IPS-11a (cell line): ENCODE measurements at regions not wholly inside any gene's neighbourhood (a gene's known extent, or its start where the extent isn't known, plus 50 kb on each side); places are given as distances from the start of the nearest gene placed in this dataset.

Source experiments
- H3K4me3 ChIP-seq: one replicate; pipeline ENCODE4 v1.5.1; 2013; ENCODE audit warnings: low read depth, low read length, control low read depth

- H3K4me3 ChIP-seq: no peak overlapping the region
Measured at GRCh38 chr14:104521816-104522745, 57.5 kb upstream of the C14orf180 start.

- no peak overlapping the region for H3K4me3 ChIP-seq
Measured at GRCh38 chr14:104522926-104523545, 56.5 kb upstream of the C14orf180 start.

DNA sequence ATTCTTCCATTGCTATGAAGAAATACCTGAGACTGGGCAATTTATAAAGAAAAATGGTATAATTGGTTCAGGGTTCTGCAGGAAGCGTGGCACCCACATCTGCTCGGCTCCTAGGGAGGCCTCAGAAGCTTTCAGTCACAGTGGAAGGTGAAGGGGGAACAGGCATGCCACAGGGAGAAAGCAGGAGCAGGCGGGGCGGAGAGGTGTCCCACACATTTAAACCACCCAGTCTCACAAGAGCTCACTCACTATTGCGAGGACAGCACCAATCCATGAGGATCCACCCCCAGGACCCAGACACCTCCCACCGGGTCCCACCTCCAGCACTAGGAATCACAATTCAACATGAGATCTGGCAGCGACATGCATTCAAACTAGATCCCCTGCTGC, 56.0 kb upstream of the C14orf180 start:
- H3K4me3 ChIP-seq: no peak overlapping the region

DNA sequence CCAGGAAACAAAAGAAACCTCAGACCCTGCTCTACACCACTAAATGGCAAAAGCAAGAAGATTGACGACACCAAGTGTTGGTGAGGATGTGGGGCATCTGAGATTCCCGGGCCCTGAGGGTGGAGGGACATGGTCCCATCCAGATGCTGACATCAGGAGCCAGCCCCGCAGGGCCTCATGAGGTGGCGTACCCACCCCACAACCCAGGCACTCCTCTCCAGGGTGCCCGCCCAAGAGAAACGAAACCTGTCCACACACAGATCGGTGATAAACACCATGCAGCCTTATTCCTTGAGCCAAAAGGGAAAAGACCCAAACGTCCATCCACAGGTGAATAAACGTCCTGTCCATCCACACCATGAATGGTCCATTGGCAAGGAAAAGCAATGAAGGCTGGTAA, 54.8 kb upstream of the C14orf180 start:
- no peak overlapping the region for H3K4me3 ChIP-seq

GRCh38 chr14:104526723-104527645, 52.6 kb upstream of the C14orf180 start:
- no peak overlapping the region for H3K4me3 ChIP-seq

DNA sequence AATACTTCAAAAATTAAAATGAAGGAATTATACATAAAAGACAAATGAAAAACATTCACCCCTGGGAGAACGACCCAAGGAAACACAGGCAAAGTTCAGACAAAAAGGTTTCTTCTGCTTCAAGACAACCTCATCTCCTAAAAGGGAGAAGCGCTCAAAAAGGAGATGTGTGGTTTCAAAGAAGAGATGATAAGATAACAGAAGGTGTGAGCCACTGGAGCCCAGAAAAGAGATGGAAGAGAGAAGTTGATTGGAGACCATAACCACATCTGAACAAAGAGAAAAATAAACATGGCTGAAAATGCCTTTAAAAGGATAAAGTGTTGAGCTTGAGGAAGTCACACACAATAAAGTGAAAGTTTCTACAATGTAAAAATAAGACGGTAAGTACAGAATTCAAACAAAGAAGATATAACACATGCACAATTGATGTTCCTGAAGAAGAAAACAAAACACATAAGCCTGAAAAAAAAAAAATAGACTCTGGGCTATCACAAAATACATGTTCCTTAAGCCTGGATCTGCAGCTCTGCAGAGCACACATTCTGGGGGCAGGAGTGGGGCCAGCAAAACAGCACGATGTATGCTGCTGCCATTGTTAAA, 51.6 kb upstream of the C14orf180 start:
- H3K4me3 ChIP-seq: no peak overlapping the region

GRCh38 chr14:104528496-104528895, 51.1 kb upstream of the C14orf180 start:
- H3K4me3 ChIP-seq: no peak overlapping the region
